NCI-H345 treated with DMSO at 0.1 percent for 48 hours (cell line): ENCODE measurements at regions not wholly inside any gene's neighbourhood (a gene's known extent, or its start where the extent isn't known, plus 50 kb on each side); places are given as distances from the start of the nearest gene placed in this dataset.

Experiments
- DNase-seq: peaks from one replicate; lab custom pipeline; 2025; ENCODE audit not compliant: unreplicated experiment; lab: John Stamatoyannopoulos, UW

GRCh38 chr9:121550041-121550440 lies 50.4 kb upstream of the GGTA1 start:
- no peak for DNase-seq

DNA sequence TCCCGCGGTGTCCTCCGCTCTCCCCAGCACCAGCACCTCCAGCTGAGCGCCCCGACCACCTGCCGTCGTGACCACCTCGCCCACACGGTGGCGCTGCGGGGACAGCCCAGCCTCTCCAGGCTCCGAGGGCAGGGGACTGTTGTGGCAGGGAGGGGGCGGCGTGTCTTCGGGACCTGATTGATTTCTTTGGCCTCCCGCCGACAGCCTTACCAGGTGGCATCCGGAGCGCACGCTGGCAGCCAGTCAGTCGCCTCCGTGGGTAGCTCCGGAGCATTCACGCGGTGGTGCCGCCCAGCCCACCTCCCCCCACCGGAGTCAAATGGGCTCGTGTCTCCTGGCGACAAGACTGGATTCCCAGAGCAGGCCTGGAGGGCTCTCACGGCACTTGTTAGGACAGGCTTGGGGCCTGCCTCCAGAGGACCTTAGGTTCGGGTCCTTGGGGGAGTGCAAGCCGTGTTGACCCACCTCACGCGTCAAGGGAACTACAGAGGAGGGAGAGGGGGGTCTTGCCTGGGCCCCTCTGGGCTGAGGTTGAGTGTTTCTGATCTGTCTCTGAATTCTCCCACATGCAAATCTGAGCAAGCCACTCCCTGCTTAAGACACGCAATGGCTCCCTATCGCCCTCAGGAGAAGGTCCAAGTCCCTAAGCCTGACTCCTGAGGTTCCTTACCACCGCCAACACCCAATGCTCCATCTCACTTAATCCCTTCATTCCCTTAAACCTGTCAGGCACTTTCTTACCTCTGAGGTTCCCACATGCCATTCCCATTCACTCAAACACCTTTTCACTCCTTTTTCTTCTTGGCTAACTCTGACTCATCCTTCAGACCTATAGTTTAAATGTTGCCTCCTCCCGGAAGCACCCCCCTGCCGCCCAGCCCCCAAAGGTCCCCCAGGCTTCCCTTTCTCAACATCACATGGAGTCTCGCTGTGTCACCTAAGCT lies 51.2 kb upstream of the GGTA1 start:
- peak; percentile 57 for DNase-seq

- DNase-seq, result no peak
Measured at GRCh38 chr9:121551985-121552753, 52.5 kb upstream of the GGTA1 start.

DNA sequence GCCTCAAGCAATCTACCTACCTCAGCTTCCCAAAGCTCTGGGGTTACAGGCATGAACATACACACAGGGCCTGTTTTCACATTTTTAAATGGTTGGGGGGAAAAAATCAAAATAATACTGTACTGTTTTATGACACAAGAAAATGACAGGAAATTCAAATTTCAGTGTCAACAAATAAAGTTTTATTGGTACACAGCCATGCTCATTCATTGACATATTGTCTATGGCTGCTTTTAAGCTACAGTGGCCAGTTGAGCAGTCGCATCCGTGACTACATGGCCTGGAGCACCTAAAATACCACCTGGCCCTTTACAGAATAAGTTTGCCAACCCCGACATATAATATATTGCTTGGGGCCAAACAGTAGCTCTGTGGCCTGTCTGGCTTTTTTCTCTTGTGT lies 56.4 kb upstream of the GGTA1 start:
- no peak for DNase-seq

DNA sequence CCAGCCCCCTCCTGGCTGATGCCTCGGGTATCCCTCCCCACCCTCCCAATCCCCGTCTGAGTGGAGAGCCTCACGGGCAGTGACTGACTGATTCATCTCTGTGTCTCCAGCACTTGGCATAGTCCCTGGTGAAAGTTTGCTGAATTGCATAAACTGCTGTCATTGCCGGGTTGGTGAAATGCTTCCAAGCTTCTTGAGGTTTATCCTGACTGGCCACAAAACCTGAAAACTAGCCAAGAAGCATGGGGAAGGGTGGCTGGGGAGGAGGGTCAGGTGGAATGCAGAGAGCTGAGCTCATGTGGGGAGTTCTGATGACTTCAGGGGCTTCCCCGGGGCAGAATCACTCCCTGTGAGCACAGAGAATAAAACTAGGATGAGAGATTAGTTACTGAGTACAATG lies 56.9 kb upstream of the GGTA1 start:
- DNase-seq, result no peak

- no peak for DNase-seq
Measured at GRCh38 chr9:121557581-121558447, 58.2 kb upstream of the GGTA1 start.

- no peak for DNase-seq
Measured at GRCh38 chr9:121558473-121558872, 58.8 kb upstream of the GGTA1 start.

DNA sequence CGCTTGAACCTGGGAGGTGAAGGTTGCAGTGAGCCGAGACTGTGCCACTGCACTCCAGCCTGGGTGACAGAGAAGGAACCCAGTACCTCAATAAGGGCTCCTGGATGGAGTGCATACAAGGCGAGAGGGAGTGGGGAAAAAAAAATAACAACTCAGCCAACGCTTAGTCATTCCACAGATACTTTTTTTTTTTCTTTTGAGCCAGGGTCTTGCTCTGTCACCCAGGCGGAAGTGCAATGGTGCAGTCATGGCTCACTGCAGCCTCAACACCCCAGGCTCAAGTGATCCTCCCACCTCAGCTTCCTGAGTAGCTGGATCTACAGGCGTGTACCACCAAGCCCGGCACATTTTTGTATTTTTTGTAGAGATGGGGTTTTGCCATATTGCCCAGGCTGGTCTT lies 59.5 kb upstream of the GGTA1 start:
- DNase-seq, result no peak

DNA sequence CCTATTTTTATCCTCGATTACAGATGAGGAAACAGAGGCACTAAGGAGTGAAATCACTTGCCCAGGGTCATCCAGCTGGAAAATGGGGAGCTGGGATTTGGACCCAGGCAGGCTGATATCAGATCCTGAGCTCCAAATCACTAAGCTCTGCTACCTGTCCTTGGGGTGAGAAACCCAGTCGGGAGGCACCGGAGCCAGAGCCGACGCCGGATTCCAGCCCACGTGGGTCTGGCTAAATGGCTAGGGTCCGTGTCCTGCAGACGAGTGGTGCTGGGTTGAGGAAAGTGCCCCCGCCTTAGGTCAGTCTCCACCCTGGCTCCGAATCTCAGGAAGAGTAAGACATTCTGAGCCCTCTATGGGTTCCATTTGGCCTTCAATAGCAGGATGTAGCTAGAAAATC lies 61.3 kb upstream of the GGTA1 start:
- no peak for DNase-seq

DNA sequence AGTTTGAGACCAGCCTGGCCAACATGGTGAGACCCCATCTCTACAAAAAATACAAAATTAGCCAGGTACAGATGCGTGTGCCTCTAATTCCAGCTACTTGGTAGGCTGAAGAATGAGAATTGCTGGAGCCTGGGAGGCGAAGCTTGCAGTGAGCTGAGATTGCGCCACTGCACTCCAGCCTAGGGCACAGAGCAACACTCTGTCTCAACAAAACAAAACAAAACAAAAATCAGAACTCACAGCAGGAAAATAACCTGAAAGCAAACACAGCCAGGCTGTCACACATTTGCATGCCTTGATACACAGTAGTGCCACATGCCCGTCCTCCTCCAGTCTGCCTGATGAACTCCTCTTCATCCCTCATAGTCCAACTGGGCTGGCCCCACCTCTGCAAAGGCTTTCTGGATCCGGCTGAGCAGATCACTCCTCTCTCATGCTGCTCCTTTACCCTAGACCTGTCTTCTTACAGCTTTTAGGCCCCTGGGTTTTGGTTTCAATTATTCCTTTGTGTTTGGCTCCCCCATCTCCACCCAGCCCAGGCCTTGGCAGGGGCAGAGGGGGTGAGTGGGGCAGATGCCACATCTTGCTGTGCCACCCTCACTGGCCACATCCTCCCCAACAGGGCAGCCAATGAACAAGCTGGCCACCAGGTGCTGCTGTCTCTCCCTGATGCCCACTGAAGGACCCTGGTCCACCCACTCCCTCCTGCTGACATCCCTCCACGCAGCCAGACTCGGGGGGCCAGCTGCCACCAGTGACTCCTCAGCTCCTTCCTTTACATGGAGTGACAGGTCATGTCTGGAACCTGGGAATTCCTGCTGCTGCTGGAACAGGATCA lies 62.0 kb upstream of the GGTA1 start:
- no peak for DNase-seq

GRCh38 chr9:121562301-121562700 lies 62.7 kb upstream of the GGTA1 start:
- DNase-seq, result no peak

GRCh38 chr9:121563425-121563824 lies 63.8 kb upstream of the GGTA1 start:
- DNase-seq, result no peak

- no peak for DNase-seq
Measured at GRCh38 chr9:121563881-121564460, 64.3 kb upstream of the GGTA1 start.

GRCh38 chr9:121564504-121565260 lies 65.0 kb upstream of the GGTA1 start:
- no peak for DNase-seq

DNA sequence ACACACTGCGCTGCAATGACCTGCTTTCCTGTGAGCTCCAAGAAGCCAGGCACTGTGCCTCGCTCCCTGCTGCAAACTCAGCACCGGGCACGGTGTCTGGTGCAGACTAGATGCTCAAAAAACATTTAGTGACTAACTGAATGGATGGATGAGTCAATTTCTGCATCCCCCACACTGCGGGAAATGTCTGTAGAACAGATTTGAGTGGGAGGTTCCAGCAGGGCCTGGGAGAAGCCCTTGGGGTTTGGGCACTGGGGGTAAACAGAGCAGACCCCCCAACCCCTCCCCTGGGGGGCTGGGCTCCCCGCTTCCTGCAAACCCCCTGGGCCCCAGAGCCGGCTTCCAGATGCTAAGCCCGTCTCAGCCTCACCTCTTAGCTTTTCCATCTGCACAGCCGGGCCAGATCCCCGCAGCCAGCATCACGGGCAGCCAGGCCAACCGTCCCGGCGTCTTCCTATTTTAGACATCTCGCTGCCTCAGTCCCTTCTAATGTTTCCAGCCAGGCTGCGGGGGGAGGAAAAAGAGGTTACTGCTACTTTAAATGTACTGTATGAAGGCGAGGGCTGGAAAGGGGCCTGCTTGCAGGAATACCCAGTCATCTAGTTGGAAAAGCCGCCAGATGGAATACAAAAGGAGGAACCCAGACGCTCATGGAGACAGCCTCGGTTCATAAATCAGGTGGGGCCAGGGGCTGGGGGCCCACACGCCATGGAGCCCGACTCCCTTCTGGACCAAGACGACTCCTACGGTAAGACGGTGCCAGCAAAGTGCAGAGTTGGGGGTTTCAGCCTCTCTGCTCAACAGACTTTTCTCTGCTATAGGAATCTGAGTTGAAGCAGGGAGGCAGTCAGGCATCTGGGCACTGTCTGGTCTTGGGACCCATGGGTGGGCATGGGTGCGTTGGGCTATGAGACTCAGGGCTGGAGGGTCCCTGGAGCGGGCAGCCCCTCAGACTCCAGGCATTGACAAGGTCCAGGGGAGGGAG lies 67.1 kb upstream of the GGTA1 start:
- DNase-seq, result no peak

GRCh38 chr9:121567500-121568342 lies 68.1 kb upstream of the GGTA1 start:
- no peak for DNase-seq
